ENCODE measurements at regions not wholly inside any gene's neighbourhood (a gene's known extent, or its start where the extent isn't known, plus 50 kb on each side); places are given as distances from the start of the nearest gene placed in this dataset.

GRCh38 chr9:88803546-88804253 is 187.6 kb upstream of the S1PR3 start:
- TF ChIP-seq CTCF (IDR thresholded peaks at IDR 0.05; ENCODE audit: extremely low read depth in 1 of 2, insufficient read depth in 1 of 2, low read depth in 1 of 2, low read length in 2 of 2): no peak
- TF ChIP-seq EZH2 (IDR thresholded peaks at IDR 0.05; ENCODE audit: borderline replicate concordance, low read depth, low read length, severe bottlenecking): no peak
- TF ChIP-seq POLR2AphosphoS5 (IDR thresholded peaks at IDR 0.05; ENCODE audit: insufficient read depth, low read depth, low read length): no peak
- no peak for TF ChIP-seq POLR2A (IDR thresholded peaks at IDR 0.05; ENCODE audit: low read depth, low read length)
- TF ChIP-seq MAX (IDR thresholded peaks at IDR 0.05; ENCODE audit: insufficient read depth, insufficient read length): no peak
- no peak for TF ChIP-seq MYC (IDR thresholded peaks at IDR 0.05; ENCODE audit: low read depth, low read length)
- TF ChIP-seq JUN (IDR thresholded peaks at IDR 0.05; ENCODE audit: borderline replicate concordance, insufficient read depth, insufficient read length, low read depth): no peak

Data from endothelial cell of umbilical vein (primary cell).